Bronchial epithelial cell (primary cell): ENCODE measurements at regions not wholly inside any gene's neighbourhood (a gene's known extent, or its start where the extent isn't known, plus 50 kb on each side); places are given as distances from the start of the nearest gene placed in this dataset.
"Not testable (repeated sequence)": the region's sequence is repeated elsewhere in the genome, so short reads cannot be mapped to it uniquely, and the experiment has no call there.

ENCODE experiments used
- DNase-seq: peaks from one replicate; pipeline ENCODE4 v3.0.0-alpha.2; 2010; ENCODE audit warnings: low read depth
- FAIRE-seq: peaks from 2 replicates; lab custom pipeline; 2011; peaks lifted over from hg19 to GRCh38; lab: Jason Lieb, UNC
- H3K27me3 ChIP-seq: 2 replicates; pipeline ENCODE4 v1.5.1; 2011; ENCODE audit warnings: low read length; ENCODE audit not compliant: control insufficient read depth, insufficient read depth
- H3K36me3 ChIP-seq: 2 replicates; pipeline ENCODE4 v1.5.1; 2011; ENCODE audit warnings: low read length; ENCODE audit not compliant: control insufficient read depth, insufficient read depth
- H3K4me3 ChIP-seq: 2 replicates; pipeline ENCODE4 v1.5.1; 2011; ENCODE audit warnings: mild to moderate bottlenecking, low read depth, low read length, control low read depth
- TF ChIP-seq, protein P1 (sequence below): IDR thresholded peaks from 2 replicates; pipeline ENCODE4 v1.5.1; 2011; ENCODE audit warnings: mild to moderate bottlenecking, moderate library complexity, low read length, control low read depth, inconsistent platforms; ENCODE audit not compliant: insufficient read depth, severe bottlenecking

DNA sequence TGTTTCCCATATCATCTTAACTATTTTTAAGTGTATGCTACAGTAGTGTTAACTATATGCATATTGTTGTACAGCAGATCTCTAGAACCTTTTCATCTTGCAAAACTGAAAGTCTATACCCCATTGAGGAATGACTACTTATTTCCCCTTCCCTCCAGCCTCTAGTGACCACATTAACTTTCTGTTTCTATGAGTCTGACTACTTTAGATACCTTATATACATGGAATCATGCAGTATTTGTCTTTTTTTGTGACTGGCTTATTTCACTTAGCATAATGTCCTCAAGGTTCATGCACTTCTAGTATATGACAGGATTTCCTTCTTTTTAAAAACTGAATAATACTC, 96.5 kb upstream of the BTG3 start:
- TF ChIP-seq, protein P1, sequence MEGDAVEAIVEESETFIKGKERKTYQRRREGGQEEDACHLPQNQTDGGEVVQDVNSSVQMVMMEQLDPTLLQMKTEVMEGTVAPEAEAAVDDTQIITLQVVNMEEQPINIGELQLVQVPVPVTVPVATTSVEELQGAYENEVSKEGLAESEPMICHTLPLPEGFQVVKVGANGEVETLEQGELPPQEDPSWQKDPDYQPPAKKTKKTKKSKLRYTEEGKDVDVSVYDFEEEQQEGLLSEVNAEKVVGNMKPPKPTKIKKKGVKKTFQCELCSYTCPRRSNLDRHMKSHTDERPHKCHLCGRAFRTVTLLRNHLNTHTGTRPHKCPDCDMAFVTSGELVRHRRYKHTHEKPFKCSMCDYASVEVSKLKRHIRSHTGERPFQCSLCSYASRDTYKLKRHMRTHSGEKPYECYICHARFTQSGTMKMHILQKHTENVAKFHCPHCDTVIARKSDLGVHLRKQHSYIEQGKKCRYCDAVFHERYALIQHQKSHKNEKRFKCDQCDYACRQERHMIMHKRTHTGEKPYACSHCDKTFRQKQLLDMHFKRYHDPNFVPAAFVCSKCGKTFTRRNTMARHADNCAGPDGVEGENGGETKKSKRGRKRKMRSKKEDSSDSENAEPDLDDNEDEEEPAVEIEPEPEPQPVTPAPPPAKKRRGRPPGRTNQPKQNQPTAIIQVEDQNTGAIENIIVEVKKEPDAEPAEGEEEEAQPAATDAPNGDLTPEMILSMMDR, result no peak
- H3K36me3 ChIP-seq, result no peaks in the 10 kb centered on the region
- H3K4me3 ChIP-seq, result no peak overlapping the region
- FAIRE-seq (no peak), DNase-seq (no peak)
- no peaks in the 10 kb centered on the region for H3K27me3 ChIP-seq

GRCh38 chr21:17708522-17709265, 96.0 kb upstream of the BTG3 start:
- Histone ChIP-seq H3K27me3 (no peaks in the 10 kb centered on the region), H3K36me3 (no peaks in the 10 kb centered on the region), H3K4me3 (no peak overlapping the region)
- FAIRE-seq (no peak), DNase-seq (peak; percentile 59)
- TF ChIP-seq, protein P1, result no peak

DNA sequence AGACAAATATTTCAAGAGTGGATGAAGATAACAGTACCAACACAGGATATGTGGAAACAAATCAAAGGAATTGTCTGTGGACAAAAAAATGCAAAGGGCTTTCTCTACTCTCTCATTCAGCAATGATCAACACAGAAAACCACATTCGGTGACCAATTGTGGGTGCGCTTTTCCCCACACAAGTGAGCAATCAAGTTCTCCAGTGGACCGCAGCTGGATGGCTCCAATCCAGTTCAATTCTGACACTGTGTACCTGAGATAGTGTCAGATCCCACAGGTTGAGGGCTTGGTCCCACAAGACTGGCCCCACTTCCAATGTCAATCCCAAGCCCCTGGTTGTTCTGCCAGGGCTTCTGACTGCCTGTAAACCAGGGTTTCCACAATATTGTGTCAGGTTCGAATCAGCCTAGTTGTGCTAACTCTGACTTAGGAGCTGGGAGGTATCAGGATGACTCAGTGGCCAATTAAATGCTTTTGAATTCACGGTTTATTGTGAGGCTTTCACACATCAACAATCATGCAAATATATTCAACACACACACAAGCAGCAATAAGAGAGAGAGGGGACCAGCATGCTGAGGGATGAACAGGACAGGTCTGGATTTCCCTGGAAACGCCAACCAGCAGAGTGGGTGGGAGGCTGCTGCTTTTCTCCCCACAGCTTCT, 87.0 kb upstream of the BTG3 start:
- FAIRE-seq (no peak), DNase-seq (no peak)
- TF ChIP-seq, protein P1, result no peak
- Histone ChIP-seq H3K4me3 (no peak overlapping the region), H3K36me3 (no peaks in the 10 kb centered on the region), H3K27me3 (no peaks in the 10 kb centered on the region)

- H3K36me3 ChIP-seq, result no peaks in the 10 kb centered on the region
- no peaks in the 10 kb centered on the region for H3K27me3 ChIP-seq
- FAIRE-seq (no peak), DNase-seq (no peak)
- H3K4me3 ChIP-seq, result no peak overlapping the region
- TF ChIP-seq, protein P1, result no peak
Measured at GRCh38 chr21:17697473-17697872, 84.8 kb upstream of the BTG3 start.

DNA sequence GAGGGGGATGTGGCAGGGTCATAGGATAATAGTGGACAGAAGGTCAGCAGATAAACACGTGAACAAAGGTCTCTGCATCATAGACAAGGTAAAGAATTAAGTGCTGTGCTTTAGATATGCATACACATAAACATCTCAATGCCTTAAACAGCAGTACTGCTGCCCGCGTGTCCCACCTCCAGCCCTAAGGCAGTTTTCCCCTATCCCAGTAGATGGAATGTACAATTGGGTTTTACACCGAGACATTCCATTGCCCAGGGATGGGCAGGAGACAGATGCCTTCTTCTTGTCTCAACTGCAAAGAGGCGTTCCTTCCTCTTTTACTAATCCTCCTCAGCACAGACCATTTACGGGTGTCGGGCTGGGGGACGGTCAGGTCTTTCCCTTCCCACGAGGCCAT, 81.7 kb upstream of the BTG3 start:
- H3K36me3 ChIP-seq, result not testable (repeated sequence)

GRCh38 chr21:17693801-17694200, 81.1 kb upstream of the BTG3 start:
- Histone ChIP-seq H3K4me3 (no peak overlapping the region), H3K36me3 (no peaks in the 10 kb centered on the region), H3K27me3 (no peaks in the 10 kb centered on the region)
- DNase-seq, result no peak
- FAIRE-seq, result no peak
- TF ChIP-seq, protein P1, result no peak

More for the DNA sequence above, 81.7 kb upstream of the BTG3 start:
- not testable (repeated sequence) for H3K27me3 ChIP-seq, FAIRE-seq, H3K4me3 ChIP-seq, DNase-seq
